ENCODE measurements at regions not wholly inside any gene's neighbourhood (a gene's known extent, or its start where the extent isn't known, plus 50 kb on each side); places are given as distances from the start of the nearest gene placed in this dataset.

- Histone ChIP-seq H3K9me3 (ENCODE audit: low read depth, low read length) (no peaks in the 10 kb centered on the region), H3K79me2 (ENCODE audit: insufficient read depth, low read length) (no peaks in the 10 kb centered on the region), H2AFZ (ENCODE audit: low read length) (no peak overlapping the region), H3K4me2 (ENCODE audit: insufficient read depth, low read length) (no peak overlapping the region), H4K20me1 (ENCODE audit: insufficient read depth, low read length) (no peaks in the 10 kb centered on the region), H3K27me3 (ENCODE audit: insufficient read depth, low read length) (no peaks in the 10 kb centered on the region), H3K36me3 (ENCODE audit: insufficient read depth, low read length) (no peaks in the 10 kb centered on the region), H3K4me3 (ENCODE audit: insufficient read depth, low read length) (no peak overlapping the region), H3K27ac (ENCODE audit: low read depth, low read length) (no peak overlapping the region), H3K4me1 (ENCODE audit: insufficient read depth, low read length) (no peaks in the 10 kb centered on the region)
- no peak for DNase-seq (ENCODE audit: insufficient read length, low spot score, missing footprints)
- no peak for TF ChIP-seq CTCF (IDR thresholded peaks at IDR 0.05; ENCODE audit: extremely low read depth, low read depth, low read length)
Measured at GRCh38 chrX:144791298-144791697, 456.0 kb upstream of the SPANXN1 start.

GRCh38 chrX:144798972-144799371, 448.3 kb upstream of the SPANXN1 start:
- Histone ChIP-seq H3K79me2 (ENCODE audit: insufficient read depth, low read length) (no peaks in the 10 kb centered on the region), H3K4me1 (ENCODE audit: insufficient read depth, low read length) (no peaks in the 10 kb centered on the region), H4K20me1 (ENCODE audit: insufficient read depth, low read length) (no peaks in the 10 kb centered on the region), H3K36me3 (ENCODE audit: insufficient read depth, low read length) (no peaks in the 10 kb centered on the region), H3K4me2 (ENCODE audit: insufficient read depth, low read length) (no peak overlapping the region), H3K9me3 (ENCODE audit: low read depth, low read length) (no peaks in the 10 kb centered on the region), H3K4me3 (ENCODE audit: insufficient read depth, low read length) (no peak overlapping the region), H3K27ac (ENCODE audit: low read depth, low read length) (no peak overlapping the region), H2AFZ (ENCODE audit: low read length) (no peak overlapping the region), H3K27me3 (ENCODE audit: insufficient read depth, low read length) (no peaks in the 10 kb centered on the region)
- no peak for TF ChIP-seq CTCF (IDR thresholded peaks at IDR 0.05; ENCODE audit: extremely low read depth, low read depth, low read length)
- no peak for DNase-seq (ENCODE audit: insufficient read length, low spot score, missing footprints)

GRCh38 chrX:144801786-144802185, 445.5 kb upstream of the SPANXN1 start:
- Histone ChIP-seq H3K4me1 (ENCODE audit: insufficient read depth, low read length) (no peaks in the 10 kb centered on the region), H3K9me3 (ENCODE audit: low read depth, low read length) (peaks cover 2% of the 10 kb centered on the region), H2AFZ (ENCODE audit: low read length) (no peak overlapping the region), H3K27me3 (ENCODE audit: insufficient read depth, low read length) (no peaks in the 10 kb centered on the region), H3K27ac (ENCODE audit: low read depth, low read length) (no peak overlapping the region), H3K36me3 (ENCODE audit: insufficient read depth, low read length) (no peaks in the 10 kb centered on the region), H3K4me2 (ENCODE audit: insufficient read depth, low read length) (no peak overlapping the region), H3K4me3 (ENCODE audit: insufficient read depth, low read length) (no peak overlapping the region), H4K20me1 (ENCODE audit: insufficient read depth, low read length) (no peaks in the 10 kb centered on the region), H3K79me2 (ENCODE audit: insufficient read depth, low read length) (no peaks in the 10 kb centered on the region)
- DNase-seq (ENCODE audit: insufficient read length, low spot score, missing footprints) = no peak
- no peak for TF ChIP-seq CTCF (IDR thresholded peaks at IDR 0.05; ENCODE audit: extremely low read depth, low read depth, low read length)

GRCh38 chrX:144809025-144809424, 438.3 kb upstream of the SPANXN1 start:
- no peak overlapping the region for H3K4me2 ChIP-seq (ENCODE audit: insufficient read depth, low read length)
- no peak for TF ChIP-seq CTCF (IDR thresholded peaks at IDR 0.05; ENCODE audit: extremely low read depth, low read depth, low read length)
- H3K27ac ChIP-seq (ENCODE audit: low read depth, low read length) = no peak overlapping the region
- H2AFZ ChIP-seq (ENCODE audit: low read length) = no peak overlapping the region
- no peaks in the 10 kb centered on the region for H4K20me1 ChIP-seq (ENCODE audit: insufficient read depth, low read length)
- no peaks in the 10 kb centered on the region for H3K27me3 ChIP-seq (ENCODE audit: insufficient read depth, low read length)
- peaks cover 2% of the 10 kb centered on the region for H3K9me3 ChIP-seq (ENCODE audit: low read depth, low read length)
- no peaks in the 10 kb centered on the region for H3K36me3 ChIP-seq (ENCODE audit: insufficient read depth, low read length)
- H3K4me1 ChIP-seq (ENCODE audit: insufficient read depth, low read length) = no peaks in the 10 kb centered on the region
- H3K4me3 ChIP-seq (ENCODE audit: insufficient read depth, low read length) = no peak overlapping the region
- H3K79me2 ChIP-seq (ENCODE audit: insufficient read depth, low read length) = no peaks in the 10 kb centered on the region
- no peak for DNase-seq (ENCODE audit: insufficient read length, low spot score, missing footprints)
